Adrenal gland (tissue), 9 donors: ENCODE measurements at regions not wholly inside any gene's neighbourhood (a gene's known extent, or its start where the extent isn't known, plus 50 kb on each side); places are given as distances from the start of the nearest gene placed in this dataset.

Experiments used
- DNase-seq, 7 donors: peaks; one replicate each; pipeline ENCODE4 v3.0.0-alpha.2; 2019 to 2020
- H3K27ac ChIP-seq, 5 donors: fragments of 200-600 bp; sonication (generic) in 4 of 5; 1 replicate in 3 of 5; 2 replicates in 2 of 5; pipeline versions ENCODE4 v1.5.1 to v1.8.0; 2016 to 2020; ENCODE audit warnings: mild to moderate bottlenecking in 1 of 5
- H3K27me3 ChIP-seq: fragments of 200-600 bp; 2 replicates; pipeline ENCODE4 v1.8.0; 2021
- H3K36me3 ChIP-seq, 2 donors: fragments of 200-600 bp; replicated peaks in 1 of 2; 1 replicate in 1 of 2; 2 replicates in 1 of 2; pipeline versions ENCODE4 v1.5.1 to v1.8.0; 2018 to 2022
- H3K4me1 ChIP-seq, 2 donors: fragments of 200-600 bp; replicated peaks in 1 of 2; 1 replicate in 1 of 2; 2 replicates in 1 of 2; pipeline versions ENCODE4 v1.5.1 to v1.8.0; 2018 to 2021
- H3K4me3 ChIP-seq, 4 donors: fragments of 200-600 bp; sonication (generic) in 3 of 4; one replicate each; pipeline ENCODE4 v1.5.1; 2016 to 2018
- H3K9me3 ChIP-seq, 3 donors: fragments of 200-600 bp; sonication (generic) in 1 of 3; replicated peaks in 1 of 3; 1 replicate in 2 of 3; 2 replicates in 1 of 3; pipeline versions ENCODE4 v1.5.1 to v1.8.0; 2016 to 2021
- POLR2A ChIP-seq, 2 donors: fragments of 450-650 bp; IDR thresholded peaks; one replicate each; pipeline ENCODE4 v1.6.1; 2017; ENCODE audit warnings: antibody characterized with exemption in 2 of 2, mild to moderate bottlenecking in 2 of 2, moderate library complexity in 1 of 2
- WGBS, 4 donors: extraction: QIAGEN DNeasy Blood & Tissue Kit in 2 of 4; methylation state at CpG; one replicate each; pipeline versions ENCODE4 v1.1.5 to v1.1.7; 2013 to 2017; 5-methylcytosine and 5-hydroxymethylcytosine counted together
- intact Hi-C, 2 donors: fragments of 100-400 bp; cut with DNase I; formaldehyde crosslinking; loops; one replicate each; pipeline versions ENCODE4 v1.14.1 to v1.15.0; 2022 to 2023
- TF ChIP-seq, protein P1 (sequence below), 6 experiments: fragments of 450-650 bp in 4 of 6; fragments of 200-600 bp in 2 of 6; sonication (generic) in 1 of 6; IDR thresholded peaks; 1 replicate in 5 of 6; 2 replicates in 1 of 6; pipeline versions ENCODE4 v1.5.1 to v1.8.0; 2016 to 2021; ENCODE audit warnings: antibody characterized with exemption in 6 of 6, mild to moderate bottlenecking in 2 of 6, moderate library complexity in 1 of 6
- donor health status: healthy with polysubstance abuse.
- donor health status: Bipolar disorder and iron deficiency.
- donor health status: DM: yes; HTN: yes; CAD: no.
- donor health status: DM: no; HTN: no; CAD: no.
- donor health status: DM: no; HTN: no; CAD: no.

DNA sequence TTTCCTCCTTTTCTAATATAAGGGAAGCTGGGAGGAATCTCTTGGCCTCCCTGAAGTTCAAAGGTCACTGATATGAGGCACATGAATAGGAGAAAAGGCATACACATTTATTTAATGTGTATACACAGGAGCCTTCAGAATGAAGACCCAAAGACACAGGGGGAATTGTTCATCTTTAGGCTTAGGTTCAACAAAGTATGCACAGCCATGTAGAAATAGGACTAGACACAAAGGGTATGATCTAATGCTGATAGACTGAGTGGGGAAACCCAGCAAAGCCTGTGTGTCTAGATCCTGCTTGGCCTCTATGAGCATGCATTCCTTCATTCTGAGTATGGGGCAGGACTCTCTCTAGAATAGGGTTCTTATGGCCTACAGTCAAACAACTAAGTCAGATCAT lies 177.1 kb upstream of the RFC3 start:
- no peak for TF ChIP-seq POLR2A (IDR thresholded peaks at IDR 0.05)
- TF ChIP-seq, protein P1, sequence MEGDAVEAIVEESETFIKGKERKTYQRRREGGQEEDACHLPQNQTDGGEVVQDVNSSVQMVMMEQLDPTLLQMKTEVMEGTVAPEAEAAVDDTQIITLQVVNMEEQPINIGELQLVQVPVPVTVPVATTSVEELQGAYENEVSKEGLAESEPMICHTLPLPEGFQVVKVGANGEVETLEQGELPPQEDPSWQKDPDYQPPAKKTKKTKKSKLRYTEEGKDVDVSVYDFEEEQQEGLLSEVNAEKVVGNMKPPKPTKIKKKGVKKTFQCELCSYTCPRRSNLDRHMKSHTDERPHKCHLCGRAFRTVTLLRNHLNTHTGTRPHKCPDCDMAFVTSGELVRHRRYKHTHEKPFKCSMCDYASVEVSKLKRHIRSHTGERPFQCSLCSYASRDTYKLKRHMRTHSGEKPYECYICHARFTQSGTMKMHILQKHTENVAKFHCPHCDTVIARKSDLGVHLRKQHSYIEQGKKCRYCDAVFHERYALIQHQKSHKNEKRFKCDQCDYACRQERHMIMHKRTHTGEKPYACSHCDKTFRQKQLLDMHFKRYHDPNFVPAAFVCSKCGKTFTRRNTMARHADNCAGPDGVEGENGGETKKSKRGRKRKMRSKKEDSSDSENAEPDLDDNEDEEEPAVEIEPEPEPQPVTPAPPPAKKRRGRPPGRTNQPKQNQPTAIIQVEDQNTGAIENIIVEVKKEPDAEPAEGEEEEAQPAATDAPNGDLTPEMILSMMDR (IDR thresholded peaks at IDR 0.05), result no peak
- no peak for DNase-seq
- no peak overlapping the region for H3K4me3 ChIP-seq
- H3K27me3 ChIP-seq, result no peaks in the 10 kb centered on the region
- H3K36me3 ChIP-seq, result no peaks in the 10 kb centered on the region
- peaks cover 43 to 82% of the 10 kb centered on the region in 2 donors for H3K4me1 ChIP-seq
- peak overlapping the region in 3 of 5 donors; percentile 72 to 74 (median 72) for H3K27ac ChIP-seq
- intact Hi-C loops, result no loop called here
- no peaks in the 10 kb centered on the region for H3K9me3 ChIP-seq

DNA sequence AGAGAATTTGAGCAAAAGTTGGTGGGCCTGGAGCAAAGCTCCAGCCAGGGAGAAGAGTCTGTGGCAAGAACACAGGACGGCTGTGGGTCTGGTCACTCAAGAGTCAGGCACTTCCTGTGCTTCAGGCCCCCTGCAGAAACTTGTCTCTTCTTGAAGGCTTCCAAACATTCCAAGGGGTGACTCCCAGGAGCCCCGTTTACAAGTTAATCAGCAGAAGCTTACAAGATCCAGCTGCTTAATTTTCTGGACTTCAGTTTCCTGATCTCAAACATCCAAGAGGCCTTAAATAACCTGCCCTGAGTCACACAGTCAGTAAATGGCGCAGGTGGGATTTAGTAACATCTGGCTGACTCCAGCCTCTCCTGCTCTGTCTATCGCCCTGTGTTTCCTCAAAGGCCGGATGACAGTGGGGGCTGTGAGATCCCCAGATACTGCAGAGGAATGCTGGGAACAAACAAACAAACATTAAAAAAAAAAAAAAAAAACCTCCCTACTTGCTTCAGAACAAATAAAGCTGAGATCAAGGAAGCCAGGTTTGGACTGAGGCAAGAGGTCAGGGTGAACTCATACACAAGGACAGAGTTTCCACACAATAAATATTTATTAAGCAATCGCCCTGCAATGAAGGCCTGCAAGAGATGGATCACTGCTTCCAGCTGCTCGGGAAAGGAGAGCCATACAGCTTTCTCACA lies 175.4 kb upstream of the RFC3 start:
- Histone ChIP-seq H3K27ac (peak overlapping the region; percentile 47 to 90 (median 70)), H3K4me3 (no peak overlapping the region), H3K9me3 (no peaks in the 10 kb centered on the region), H3K27me3 (no peaks in the 10 kb centered on the region), H3K36me3 (no peaks in the 10 kb centered on the region), H3K4me1 (peaks cover 41 to 86% of the 10 kb centered on the region in 2 donors)
- 17 to 29% (median 26%) methylated on average over 6 to 7 of the region's 7 CpGs for WGBS, 4 donors
- intact Hi-C loops, result no loop called here
- TF ChIP-seq, protein P1 (IDR thresholded peaks at IDR 0.05), result no peak
- TF ChIP-seq POLR2A (IDR thresholded peaks at IDR 0.05), result no peak
- DNase-seq, result peak in 6 of 7 donors; percentile 62 to 80 (median 69)

DNA sequence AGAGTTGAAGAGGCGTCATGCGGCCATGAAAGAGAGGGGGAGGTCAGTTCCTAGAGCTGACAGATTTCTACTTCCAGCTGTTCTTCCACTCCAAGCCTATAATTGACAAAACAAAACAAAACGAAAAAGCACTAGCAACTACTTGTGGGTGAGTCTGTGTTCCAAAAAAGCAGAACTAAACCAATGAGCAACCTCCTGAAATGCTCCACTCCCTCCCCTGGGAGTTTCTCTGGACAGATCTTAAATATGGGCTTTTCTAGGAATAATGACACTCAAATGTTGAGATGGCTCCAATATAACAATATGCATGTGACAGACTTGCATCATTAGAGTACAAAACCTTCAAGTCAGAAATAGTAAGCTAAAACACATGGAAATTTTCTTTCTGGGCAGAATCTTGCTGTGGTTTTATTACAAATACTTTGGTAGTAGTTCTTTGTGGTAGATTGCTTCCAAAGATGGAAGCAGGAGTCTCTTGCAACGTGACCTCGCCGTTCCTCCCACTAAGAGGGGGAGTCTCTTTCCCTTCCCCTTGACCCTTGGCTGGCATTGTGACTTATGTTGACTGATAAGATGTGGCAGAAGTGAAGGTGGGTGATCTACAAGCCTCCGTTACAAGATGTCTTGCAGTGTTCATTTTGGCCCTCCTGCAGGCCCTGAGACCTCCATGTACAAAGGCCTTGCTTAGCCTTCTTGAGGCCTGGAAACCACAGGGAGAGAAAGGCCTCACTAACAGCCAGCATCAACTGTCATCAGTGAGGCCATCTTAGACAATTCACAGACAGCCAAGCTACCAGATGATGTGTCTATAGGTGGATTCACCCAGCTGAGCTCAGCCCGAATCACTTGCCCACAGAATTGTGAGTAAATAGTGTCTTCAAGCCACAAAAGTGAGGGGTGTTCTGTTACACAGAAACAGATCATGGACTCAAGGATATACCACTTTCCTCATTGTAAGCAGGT lies 173.1 kb upstream of the RFC3 start:
- H3K4me1 ChIP-seq, result peaks cover 28 to 64% of the 10 kb centered on the region in 2 donors
- H3K4me3 ChIP-seq, result no peak overlapping the region
- DNase-seq, result peak in 2 of 7 donors; percentile 21 to 40
- no peak for TF ChIP-seq POLR2A (IDR thresholded peaks at IDR 0.05)
- TF ChIP-seq, protein P1 (IDR thresholded peaks at IDR 0.05), result no peak
- H3K27ac ChIP-seq, result peak overlapping the region in 4 of 5 donors; percentile 60 to 90 (median 76)
- intact Hi-C loops, result no loop called here
- H3K27me3 ChIP-seq, result no peaks in the 10 kb centered on the region
- no peaks in the 10 kb centered on the region for H3K36me3 ChIP-seq
- 51 to 64% (median 58%) methylated on average over 8 of the region's 8 CpGs for WGBS, 4 donors
- H3K9me3 ChIP-seq, result no peaks in the 10 kb centered on the region
